ENCODE measurements at regions not wholly inside any gene's neighbourhood (a gene's known extent, or its start where the extent isn't known, plus 50 kb on each side); places are given as distances from the start of the nearest gene placed in this dataset.
"Not testable (repeated sequence)": the region's sequence is repeated elsewhere in the genome, so short reads cannot be mapped to it uniquely, and the experiment has no call there.

DNA sequence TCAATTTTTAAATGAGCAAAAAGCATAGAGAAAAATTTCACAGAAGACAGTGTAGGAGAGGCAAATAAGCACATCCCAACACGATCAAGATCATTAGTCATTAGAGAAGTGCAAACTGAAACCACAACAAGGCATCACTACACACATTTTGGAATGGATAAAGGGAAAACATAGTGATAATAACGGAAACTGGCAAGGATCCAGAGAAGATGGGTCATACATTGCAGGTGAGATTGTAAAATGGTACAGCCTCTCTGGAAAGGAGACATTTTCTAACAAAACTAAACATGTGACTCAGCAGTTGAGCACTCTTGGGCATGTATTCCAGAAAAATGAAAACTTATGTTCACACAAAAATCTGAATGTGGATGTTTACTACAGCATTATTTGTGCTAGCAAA lies 98.3 kb upstream of the TMEM17 start:
- Histone ChIP-seq H3K9me3 (ENCODE audit: low read length) (no peaks in the 10 kb centered on the region), H3K27ac (ENCODE audit: low read length) (no peak overlapping the region), H3K27me3 (ENCODE audit: low read length) (no peaks in the 10 kb centered on the region), H3K36me3 (ENCODE audit: insufficient read depth, low read length) (no peaks in the 10 kb centered on the region), H3K79me2 (ENCODE audit: low read length) (no peaks in the 10 kb centered on the region), H3K4me3 (ENCODE audit: low read length) (no peak overlapping the region), H3K9me2 (replicated peaks; ENCODE audit: insufficient read depth, low read length) (no peaks in the 10 kb centered on the region), H2AFZ (ENCODE audit: low read length) (no peak overlapping the region), H3K4me1 (ENCODE audit: low read length) (no peaks in the 10 kb centered on the region), H3K4me2 (ENCODE audit: low read depth, low read length, poor library complexity, severe bottlenecking) (no peak overlapping the region), H3K9ac (ENCODE audit: low read length) (no peak overlapping the region), H4K20me1 (ENCODE audit: insufficient read depth, low read depth, low read length) (no peaks in the 10 kb centered on the region)
- peak; percentile 36 for DNase-seq

DNA sequence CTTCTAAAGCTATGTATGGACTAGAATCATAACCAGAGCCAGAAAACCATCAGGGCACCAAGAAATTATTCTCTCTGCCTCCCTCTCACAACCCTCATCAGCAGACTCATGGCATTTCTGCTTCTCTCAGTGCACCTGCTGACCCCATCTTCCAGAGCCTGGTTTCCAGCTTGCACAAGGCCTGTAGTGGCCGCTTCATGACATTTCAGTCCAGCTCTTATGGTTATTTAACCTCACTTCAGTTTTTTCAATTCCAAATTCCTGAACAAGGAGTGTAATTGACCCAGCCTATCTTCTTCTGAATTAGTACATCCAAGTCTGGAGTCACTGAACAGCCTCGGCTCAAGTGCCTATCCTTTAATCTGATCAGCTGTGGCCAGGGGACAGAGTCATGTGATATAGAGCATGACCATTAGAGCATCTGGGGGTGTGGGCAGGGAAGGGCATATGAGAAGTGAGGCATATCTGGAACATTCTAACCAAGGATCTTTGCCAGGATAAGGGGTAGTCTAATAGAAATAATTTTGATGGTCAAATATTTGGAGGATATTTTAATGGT lies 97.2 kb upstream of the TMEM17 start:
- no peaks in the 10 kb centered on the region for H3K36me3 ChIP-seq (ENCODE audit: insufficient read depth, low read length)
- H3K4me1 ChIP-seq (ENCODE audit: low read length): no peaks in the 10 kb centered on the region
- H2AFZ ChIP-seq (ENCODE audit: low read length): no peak overlapping the region
- H3K9me3 ChIP-seq (ENCODE audit: low read length): no peaks in the 10 kb centered on the region
- H3K4me2 ChIP-seq (ENCODE audit: low read depth, low read length, poor library complexity, severe bottlenecking): no peak overlapping the region
- DNase-seq: peak; percentile 21
- H3K79me2 ChIP-seq (ENCODE audit: low read length): no peaks in the 10 kb centered on the region
- no peaks in the 10 kb centered on the region for H4K20me1 ChIP-seq (ENCODE audit: insufficient read depth, low read depth, low read length)
- H3K27ac ChIP-seq (ENCODE audit: low read length): no peak overlapping the region
- H3K27me3 ChIP-seq (ENCODE audit: low read length): no peaks in the 10 kb centered on the region
- no peak overlapping the region for H3K4me3 ChIP-seq (ENCODE audit: low read length)
- H3K9me2 ChIP-seq (replicated peaks; ENCODE audit: insufficient read depth, low read length): no peaks in the 10 kb centered on the region
- no peak overlapping the region for H3K9ac ChIP-seq (ENCODE audit: low read length)

DNA sequence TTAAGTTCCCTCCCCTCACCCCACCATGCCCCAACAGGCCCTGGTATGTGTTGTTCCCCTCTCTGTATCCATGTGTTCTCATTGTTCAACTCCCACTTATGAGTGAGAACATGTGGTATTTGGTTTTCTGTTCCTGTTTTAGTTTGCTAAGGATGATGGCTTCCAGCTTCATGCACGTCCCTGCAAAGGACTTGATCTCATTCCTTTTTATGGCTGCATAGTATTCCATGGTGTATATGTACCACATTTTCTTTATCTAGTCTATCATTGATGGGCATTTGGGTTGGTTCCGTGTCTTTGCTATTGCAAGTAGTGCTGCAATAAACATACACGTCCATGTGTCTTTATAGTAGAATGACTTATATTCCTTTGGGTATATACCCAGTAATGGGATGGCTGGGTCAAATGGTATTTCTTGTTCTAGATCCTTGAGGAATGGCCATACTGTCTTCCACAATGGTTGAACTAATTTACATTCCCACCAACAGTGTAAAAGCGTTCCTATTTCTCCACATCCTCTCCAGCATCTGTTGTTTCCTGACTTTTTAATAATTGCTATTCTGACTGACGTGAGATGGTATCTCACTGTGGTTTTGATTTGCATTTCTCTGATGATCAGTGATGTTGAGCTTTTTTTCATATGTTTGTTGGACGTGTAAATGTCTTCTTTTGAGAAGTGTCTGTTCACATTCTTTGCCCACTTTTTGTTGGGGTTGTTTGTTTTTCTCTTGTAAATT lies 93.8 kb upstream of the TMEM17 start:
- H3K27ac ChIP-seq (ENCODE audit: low read length); H3K79me2 ChIP-seq (ENCODE audit: low read length); H3K27me3 ChIP-seq (ENCODE audit: low read length); H2AFZ ChIP-seq (ENCODE audit: low read length); H3K36me3 ChIP-seq (ENCODE audit: insufficient read depth, low read length); H3K4me3 ChIP-seq (ENCODE audit: low read length); H3K4me1 ChIP-seq (ENCODE audit: low read length); H3K4me2 ChIP-seq (ENCODE audit: low read depth, low read length, poor library complexity, severe bottlenecking); H3K9ac ChIP-seq (ENCODE audit: low read length); H4K20me1 ChIP-seq (ENCODE audit: insufficient read depth, low read depth, low read length); H3K9me2 ChIP-seq (replicated peaks; ENCODE audit: insufficient read depth, low read length); DNase-seq; H3K9me3 ChIP-seq (ENCODE audit: low read length): not testable (repeated sequence)

DNA sequence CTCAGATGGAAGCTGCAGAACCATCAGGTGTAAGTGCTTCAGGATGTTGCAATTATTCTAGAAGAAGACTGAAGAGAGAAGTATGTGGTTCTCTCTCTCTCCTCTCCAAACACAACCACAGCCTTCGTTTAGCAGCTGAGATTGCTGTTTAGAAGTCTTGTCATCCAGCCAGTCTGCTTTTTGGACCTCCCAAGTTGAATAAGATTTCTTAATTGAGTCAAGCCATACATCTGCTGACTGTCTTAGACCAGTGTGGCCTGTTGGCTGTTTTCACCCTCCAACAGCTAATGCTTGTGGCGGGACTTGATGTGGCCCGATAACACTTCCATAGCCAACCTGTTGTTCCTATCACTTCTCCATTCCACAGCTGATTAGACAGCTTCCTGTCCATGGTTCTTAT lies 91.3 kb upstream of the TMEM17 start:
- H3K4me2 ChIP-seq (ENCODE audit: low read depth, low read length, poor library complexity, severe bottlenecking): no peak overlapping the region
- no peaks in the 10 kb centered on the region for H3K4me1 ChIP-seq (ENCODE audit: low read length)
- H3K4me3 ChIP-seq (ENCODE audit: low read length): no peak overlapping the region
- H3K9me2 ChIP-seq (replicated peaks; ENCODE audit: insufficient read depth, low read length): no peaks in the 10 kb centered on the region
- no peaks in the 10 kb centered on the region for H3K36me3 ChIP-seq (ENCODE audit: insufficient read depth, low read length)
- H3K79me2 ChIP-seq (ENCODE audit: low read length): no peaks in the 10 kb centered on the region
- H2AFZ ChIP-seq (ENCODE audit: low read length): no peak overlapping the region
- H3K9ac ChIP-seq (ENCODE audit: low read length): no peak overlapping the region
- DNase-seq: peak; percentile 39
- H4K20me1 ChIP-seq (ENCODE audit: insufficient read depth, low read depth, low read length): no peaks in the 10 kb centered on the region
- H3K9me3 ChIP-seq (ENCODE audit: low read length): no peaks in the 10 kb centered on the region
- H3K27ac ChIP-seq (ENCODE audit: low read length): no peak overlapping the region
- H3K27me3 ChIP-seq (ENCODE audit: low read length): no peaks in the 10 kb centered on the region

DNA sequence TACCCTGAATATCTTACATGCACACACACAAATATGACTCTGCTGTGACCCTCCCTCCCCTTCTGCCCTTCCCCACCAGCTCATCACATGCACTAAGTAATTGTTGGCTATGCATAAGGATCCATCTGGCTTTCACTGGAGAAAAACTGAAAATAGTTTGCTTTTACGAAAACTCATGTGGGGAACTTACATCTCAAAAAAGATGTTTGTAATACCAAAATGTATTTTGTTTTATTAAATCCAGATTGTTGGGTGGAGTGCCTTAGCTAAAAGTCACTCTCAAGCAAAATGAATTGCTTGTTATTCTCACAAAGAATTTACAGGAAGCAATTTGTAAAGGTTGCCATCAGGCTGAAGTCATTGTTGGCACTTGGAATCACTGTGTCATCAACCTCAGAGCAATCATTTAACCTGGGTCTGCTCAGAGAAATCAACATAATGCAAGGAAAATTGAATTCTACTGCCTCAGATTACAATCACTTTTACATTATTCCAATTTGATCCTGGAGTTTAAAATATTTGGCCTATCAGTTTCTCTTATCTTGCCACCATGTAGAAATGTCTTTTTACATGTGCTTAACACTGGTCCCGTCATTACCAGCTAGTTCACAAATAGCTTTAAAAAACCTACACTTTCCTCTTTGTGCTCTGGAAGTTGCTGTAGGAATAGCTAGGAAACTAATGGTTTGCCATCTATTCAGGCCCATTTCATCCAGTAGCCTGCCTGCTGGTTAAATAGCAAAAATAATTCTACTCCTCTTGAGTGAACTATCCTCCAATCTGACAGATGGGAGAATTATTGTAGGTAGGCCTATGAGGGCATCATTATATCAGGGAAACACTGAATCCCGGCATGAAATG lies 90.3 kb upstream of the TMEM17 start:
- Histone ChIP-seq H3K27me3 (ENCODE audit: low read length) (no peaks in the 10 kb centered on the region), H4K20me1 (ENCODE audit: insufficient read depth, low read depth, low read length) (no peaks in the 10 kb centered on the region), H3K36me3 (ENCODE audit: insufficient read depth, low read length) (no peaks in the 10 kb centered on the region), H3K4me1 (ENCODE audit: low read length) (no peaks in the 10 kb centered on the region), H3K4me3 (ENCODE audit: low read length) (no peak overlapping the region), H2AFZ (ENCODE audit: low read length) (no peak overlapping the region), H3K9me2 (replicated peaks; ENCODE audit: insufficient read depth, low read length) (no peaks in the 10 kb centered on the region), H3K4me2 (ENCODE audit: low read depth, low read length, poor library complexity, severe bottlenecking) (no peak overlapping the region), H3K9ac (ENCODE audit: low read length) (no peak overlapping the region), H3K27ac (ENCODE audit: low read length) (no peak overlapping the region), H3K79me2 (ENCODE audit: low read length) (no peaks in the 10 kb centered on the region), H3K9me3 (ENCODE audit: low read length) (no peaks in the 10 kb centered on the region)
- DNase-seq: peak; percentile 23

DNA sequence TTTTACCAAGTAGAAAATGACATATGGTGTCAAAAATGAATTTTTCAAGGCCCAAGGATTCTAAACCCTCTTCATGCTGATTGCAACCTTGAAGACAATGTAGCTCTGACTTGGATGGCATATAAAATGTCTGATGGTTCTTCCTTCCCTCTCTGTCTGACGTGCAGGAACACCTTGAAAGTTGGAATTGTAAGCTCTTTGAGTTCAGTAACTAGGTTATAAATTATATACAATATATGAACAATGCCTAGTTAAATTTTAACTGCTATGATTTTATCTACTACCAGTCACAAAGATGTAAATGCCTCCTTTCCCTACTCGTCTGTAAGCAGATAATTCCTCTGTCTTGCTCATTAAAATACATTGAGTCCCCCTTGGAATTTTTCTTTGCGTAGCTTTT lies 89.5 kb upstream of the TMEM17 start:
- H3K27me3 ChIP-seq (ENCODE audit: low read length): no peaks in the 10 kb centered on the region
- H3K36me3 ChIP-seq (ENCODE audit: insufficient read depth, low read length): no peaks in the 10 kb centered on the region
- no peak for DNase-seq
- no peak overlapping the region for H3K9ac ChIP-seq (ENCODE audit: low read length)
- no peaks in the 10 kb centered on the region for H4K20me1 ChIP-seq (ENCODE audit: insufficient read depth, low read depth, low read length)
- H3K79me2 ChIP-seq (ENCODE audit: low read length): no peaks in the 10 kb centered on the region
- no peaks in the 10 kb centered on the region for H3K9me3 ChIP-seq (ENCODE audit: low read length)
- H2AFZ ChIP-seq (ENCODE audit: low read length): no peak overlapping the region
- H3K4me2 ChIP-seq (ENCODE audit: low read depth, low read length, poor library complexity, severe bottlenecking): no peak overlapping the region
- no peaks in the 10 kb centered on the region for H3K9me2 ChIP-seq (replicated peaks; ENCODE audit: insufficient read depth, low read length)
- no peak overlapping the region for H3K4me3 ChIP-seq (ENCODE audit: low read length)
- H3K27ac ChIP-seq (ENCODE audit: low read length): no peak overlapping the region
- no peaks in the 10 kb centered on the region for H3K4me1 ChIP-seq (ENCODE audit: low read length)

DNA sequence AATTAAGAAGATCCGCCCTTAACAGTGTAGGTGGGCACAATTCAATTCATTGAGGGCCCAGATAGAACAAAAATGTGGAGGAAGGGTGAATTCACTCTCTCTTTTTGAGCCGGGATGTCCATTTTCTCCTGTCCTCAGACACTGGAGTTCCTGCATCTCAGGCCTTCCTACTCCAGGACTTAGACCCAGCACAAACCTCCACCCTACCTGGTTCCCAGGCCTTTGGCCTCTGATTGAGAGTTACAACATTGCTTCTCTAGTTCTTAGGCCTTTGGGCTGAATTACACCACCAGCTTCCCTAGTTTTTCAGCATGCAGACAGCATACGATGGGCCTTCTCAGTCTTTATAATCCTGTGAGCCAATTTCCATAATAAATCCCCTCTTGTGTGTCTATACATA lies 87.8 kb upstream of the TMEM17 start:
- H2AFZ ChIP-seq (ENCODE audit: low read length): no peak overlapping the region
- H3K36me3 ChIP-seq (ENCODE audit: insufficient read depth, low read length): no peaks in the 10 kb centered on the region

DNA sequence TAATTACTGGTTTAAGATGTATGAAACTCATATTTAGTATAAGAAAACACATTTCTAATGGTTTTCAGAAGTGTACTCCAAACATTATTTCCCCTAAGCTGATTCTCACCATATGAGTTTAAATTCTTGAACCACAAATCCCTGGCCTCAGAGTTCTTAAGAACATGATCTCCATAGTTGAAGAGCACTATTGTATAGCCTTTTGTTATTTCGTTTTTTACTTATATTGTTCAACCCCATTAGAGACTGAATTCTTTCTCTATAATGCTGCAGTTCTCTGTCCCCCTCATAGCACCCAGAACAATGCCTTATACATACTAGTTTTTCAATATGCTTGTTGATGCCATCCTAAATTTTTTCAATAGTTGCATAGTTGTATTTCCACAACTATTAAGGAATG lies 85.5 kb upstream of the TMEM17 start:
- Histone ChIP-seq H3K4me2 (ENCODE audit: low read depth, low read length, poor library complexity, severe bottlenecking) (no peak overlapping the region), H3K79me2 (ENCODE audit: low read length) (no peaks in the 10 kb centered on the region), H3K36me3 (ENCODE audit: insufficient read depth, low read length) (no peaks in the 10 kb centered on the region), H4K20me1 (ENCODE audit: insufficient read depth, low read depth, low read length) (no peaks in the 10 kb centered on the region), H3K9me3 (ENCODE audit: low read length) (no peaks in the 10 kb centered on the region), H3K4me1 (ENCODE audit: low read length) (no peaks in the 10 kb centered on the region), H3K9ac (ENCODE audit: low read length) (no peak overlapping the region), H3K4me3 (ENCODE audit: low read length) (no peak overlapping the region), H3K27me3 (ENCODE audit: low read length) (no peaks in the 10 kb centered on the region), H2AFZ (ENCODE audit: low read length) (no peak overlapping the region), H3K9me2 (replicated peaks; ENCODE audit: insufficient read depth, low read length) (no peaks in the 10 kb centered on the region), H3K27ac (ENCODE audit: low read length) (no peak overlapping the region)
- DNase-seq: no peak

More for the DNA sequence above, 87.8 kb upstream of the TMEM17 start:
- H4K20me1 ChIP-seq (ENCODE audit: insufficient read depth, low read depth, low read length): no peaks in the 10 kb centered on the region
- no peaks in the 10 kb centered on the region for H3K9me3 ChIP-seq (ENCODE audit: low read length)
- no peaks in the 10 kb centered on the region for H3K79me2 ChIP-seq (ENCODE audit: low read length)
- H3K4me2 ChIP-seq (ENCODE audit: low read depth, low read length, poor library complexity, severe bottlenecking): no peak overlapping the region
- H3K9ac ChIP-seq (ENCODE audit: low read length): no peak overlapping the region
- DNase-seq: no peak
- no peak overlapping the region for H3K4me3 ChIP-seq (ENCODE audit: low read length)
- H3K27ac ChIP-seq (ENCODE audit: low read length): no peak overlapping the region
- no peaks in the 10 kb centered on the region for H3K9me2 ChIP-seq (replicated peaks; ENCODE audit: insufficient read depth, low read length)
- no peaks in the 10 kb centered on the region for H3K27me3 ChIP-seq (ENCODE audit: low read length)
- no peaks in the 10 kb centered on the region for H3K4me1 ChIP-seq (ENCODE audit: low read length)

All from Karpas-422 (cell line).